HG03442 (cell line): ENCODE measurements at regions not wholly inside any gene's neighbourhood (a gene's known extent, or its start where the extent isn't known, plus 50 kb on each side); places are given as distances from the start of the nearest gene placed in this dataset.

Experiments
- ATAC-seq: cut with Tn5 transposase; IDR thresholded peaks from one replicate; pipeline ENCODE4 v1.9.1; 2021; ENCODE audit warnings: mild to moderate bottlenecking, moderate library complexity; ENCODE audit not compliant: unreplicated experiment

DNA sequence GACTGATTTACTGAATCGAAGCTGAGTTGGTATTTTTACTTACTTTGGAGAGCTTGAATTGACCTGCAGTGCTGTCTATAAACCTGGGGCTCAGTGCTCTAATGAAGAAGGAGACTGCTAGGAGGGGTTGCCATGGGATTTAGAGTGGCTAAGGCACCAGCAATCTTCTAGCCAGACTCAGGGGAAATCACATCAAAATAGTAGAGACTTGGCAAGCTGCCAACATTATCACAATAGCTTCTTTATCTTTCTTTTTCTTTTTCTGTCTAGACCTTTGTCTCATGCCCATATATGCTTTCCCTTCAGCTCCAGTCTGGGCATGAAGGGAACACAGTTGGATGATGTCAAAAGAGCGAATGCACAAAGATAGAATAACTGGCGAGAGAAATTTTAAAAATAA, 301.1 kb upstream of the DPYD start:
- ATAC-seq, result no peak

DNA sequence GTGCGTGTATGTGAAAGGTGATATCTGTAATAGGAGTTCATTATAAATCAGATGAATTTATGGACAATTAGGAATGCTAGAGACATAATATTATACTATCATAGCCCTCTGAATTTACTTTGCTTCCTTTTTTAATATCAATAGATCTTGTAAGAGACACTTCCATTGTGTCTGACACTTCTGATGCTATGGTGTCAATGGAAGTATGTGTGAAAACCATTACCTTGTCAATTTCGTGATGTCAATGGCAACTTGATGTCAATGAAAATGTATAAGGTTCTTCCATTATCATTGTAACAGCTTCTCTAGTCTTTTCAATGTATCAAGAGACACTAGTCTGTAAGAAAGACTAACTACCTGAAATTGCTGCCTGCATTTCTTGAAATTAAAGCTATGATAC, 296.8 kb upstream of the DPYD start:
- no peak for ATAC-seq

DNA sequence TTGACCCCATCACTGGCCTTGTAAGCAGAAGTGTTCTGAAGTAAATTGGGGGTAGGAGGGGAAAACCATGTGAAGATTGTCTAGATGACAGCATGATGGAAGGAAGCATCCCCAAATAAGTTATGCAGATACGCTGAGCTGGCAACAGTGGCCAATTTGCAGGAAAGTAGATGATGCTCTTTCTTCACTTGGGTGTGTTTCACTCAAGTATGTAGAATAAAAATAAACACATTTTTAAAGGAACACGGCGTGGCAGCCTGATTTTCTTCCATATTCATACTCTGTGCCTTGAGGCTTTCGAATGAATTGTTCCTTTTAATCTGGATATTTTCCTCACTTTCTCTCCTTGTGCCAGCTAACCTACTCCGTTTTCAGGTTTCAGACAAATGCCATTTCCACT, 295.5 kb upstream of the DPYD start:
- no peak for ATAC-seq

DNA sequence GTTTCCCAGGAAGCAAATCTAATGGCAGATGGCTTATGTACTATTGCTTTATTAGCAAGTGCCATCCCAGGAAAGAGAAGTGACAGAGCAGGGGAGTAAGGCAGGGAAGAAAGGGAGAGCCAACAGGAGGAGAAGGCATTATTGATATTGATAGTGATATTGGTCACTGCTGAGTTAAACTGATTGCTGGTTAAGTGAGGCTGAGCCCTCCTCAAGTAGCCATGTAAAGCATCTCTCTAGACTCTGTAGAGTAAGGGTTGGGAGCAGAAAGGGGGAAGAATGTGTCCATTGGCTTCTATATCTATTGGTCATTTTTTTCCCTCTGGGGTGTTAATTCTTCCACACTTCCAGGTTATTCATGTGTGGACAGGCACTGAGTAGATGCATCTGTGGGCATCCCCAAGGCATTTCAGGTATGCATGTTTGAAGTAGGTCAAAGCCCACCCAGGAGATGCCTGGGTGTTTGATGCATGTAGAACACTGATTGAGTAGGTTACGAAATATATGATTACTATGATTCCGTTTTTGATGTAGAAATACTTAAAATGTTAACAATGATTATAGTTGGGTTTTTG, 290.5 kb upstream of the DPYD start:
- ATAC-seq, result no peak

DNA sequence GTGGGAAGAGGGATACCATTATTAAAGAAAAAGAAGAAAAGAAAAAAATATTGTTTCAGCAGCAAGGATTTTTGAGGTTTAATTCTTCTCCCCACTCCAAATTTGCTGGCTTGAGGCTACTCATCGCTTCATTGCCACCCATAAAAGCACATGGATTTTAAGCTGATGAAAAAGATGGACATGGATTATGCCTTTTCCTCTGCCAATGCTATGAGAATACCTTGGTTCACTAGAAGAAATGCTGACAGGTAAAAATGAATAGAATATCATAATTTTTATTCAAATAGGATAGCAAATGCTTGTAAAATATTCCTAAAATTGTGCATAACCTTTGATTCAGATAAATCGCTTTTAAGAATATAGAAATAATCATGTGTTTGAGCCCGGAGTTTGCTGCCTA, 289.7 kb upstream of the DPYD start:
- no peak for ATAC-seq

DNA sequence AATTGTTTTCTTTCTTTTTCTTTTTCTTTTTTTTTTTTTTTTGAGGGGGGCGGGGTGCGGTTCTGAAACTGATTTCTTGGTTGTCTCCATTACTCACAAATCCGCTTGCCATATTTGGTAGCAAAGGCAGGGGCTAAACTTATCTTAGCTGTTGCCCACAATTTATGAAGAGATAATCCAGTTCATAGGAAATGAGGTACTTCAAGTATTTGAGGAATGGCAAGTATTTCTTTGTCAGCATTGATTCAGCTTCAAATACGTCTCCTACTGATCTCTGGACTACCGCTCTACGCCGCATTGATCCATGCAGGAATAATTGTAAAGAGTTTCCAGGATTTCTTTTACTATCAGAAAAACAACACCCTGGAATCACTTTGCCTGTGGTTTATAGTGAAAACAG, 289.2 kb upstream of the DPYD start:
- ATAC-seq, result no peak

DNA sequence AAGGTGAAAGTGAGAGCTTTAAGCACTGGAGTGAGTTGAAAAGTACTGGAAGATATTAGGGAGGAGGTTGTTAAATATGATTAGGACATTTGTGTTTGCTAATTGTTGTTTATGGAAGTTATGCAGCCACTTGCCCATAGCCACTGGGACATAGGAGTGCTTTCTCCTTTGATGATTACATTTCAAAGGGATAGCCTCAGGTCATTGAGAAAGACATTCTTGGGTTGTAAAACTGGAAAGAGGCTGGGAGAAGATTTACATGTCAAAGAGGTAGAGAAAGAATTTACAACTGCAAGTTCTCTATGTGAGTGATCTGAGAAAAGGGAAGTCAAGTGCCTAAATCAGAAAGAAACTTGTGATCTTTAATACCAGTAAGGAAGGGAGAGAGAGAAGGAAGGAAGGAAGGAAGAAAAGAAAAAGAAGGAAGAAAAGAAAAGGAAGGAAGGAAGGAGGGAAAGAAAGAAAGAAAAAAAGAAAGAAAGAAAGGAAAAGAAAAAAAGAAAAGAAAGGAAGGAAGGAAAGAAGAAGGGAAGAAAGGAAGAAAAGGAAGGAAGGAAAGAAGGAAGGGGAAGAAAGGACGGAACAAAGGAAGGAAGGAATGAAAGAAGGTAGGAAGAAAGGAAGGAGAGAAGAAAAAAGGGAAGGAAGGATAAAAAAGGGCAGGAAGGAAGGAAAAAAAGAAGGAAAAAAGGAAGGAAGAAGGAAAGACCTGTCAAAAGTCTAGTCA, 284.6 kb upstream of the DPYD start:
- no peak for ATAC-seq

DNA sequence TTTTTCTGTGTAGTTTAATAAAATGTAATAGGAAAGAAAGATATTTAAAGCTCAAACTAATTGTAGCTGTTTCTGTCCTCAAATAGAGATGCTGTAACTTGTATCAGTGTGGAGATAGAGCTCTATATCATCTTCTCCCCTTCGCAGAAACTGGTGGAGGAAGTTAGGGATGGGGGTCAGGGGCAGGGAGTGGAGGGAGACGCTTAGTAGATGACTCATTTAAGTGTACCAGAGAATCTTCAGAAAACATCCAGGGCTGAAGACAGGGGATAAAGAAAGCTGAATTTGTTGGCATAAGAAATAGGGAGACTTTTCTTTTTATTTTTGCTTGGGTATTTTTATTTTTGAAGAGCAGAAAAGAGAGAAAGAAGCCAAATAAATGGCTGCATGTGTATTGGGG, 282.6 kb upstream of the DPYD start:
- ATAC-seq, result no peak

DNA sequence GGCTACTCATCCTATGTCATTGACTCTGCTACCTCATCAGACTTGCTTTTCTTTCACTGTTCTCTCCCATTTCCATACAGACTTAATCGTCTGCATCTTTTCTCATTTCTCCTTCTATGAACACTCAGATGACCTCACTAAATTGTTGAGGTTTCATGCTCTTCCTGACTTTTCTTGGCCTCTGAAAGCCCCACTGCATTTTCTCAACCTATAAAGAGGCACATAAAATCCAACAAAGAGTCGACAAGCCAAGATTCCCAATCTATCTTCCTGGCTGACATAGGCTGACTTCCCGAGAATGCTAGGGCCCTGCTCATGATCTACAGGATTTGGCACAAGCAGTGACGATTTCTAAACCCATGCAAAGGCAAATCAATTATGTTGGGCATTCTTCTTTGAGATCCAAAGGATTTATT, 280.8 kb upstream of the DPYD start:
- no peak for ATAC-seq

DNA sequence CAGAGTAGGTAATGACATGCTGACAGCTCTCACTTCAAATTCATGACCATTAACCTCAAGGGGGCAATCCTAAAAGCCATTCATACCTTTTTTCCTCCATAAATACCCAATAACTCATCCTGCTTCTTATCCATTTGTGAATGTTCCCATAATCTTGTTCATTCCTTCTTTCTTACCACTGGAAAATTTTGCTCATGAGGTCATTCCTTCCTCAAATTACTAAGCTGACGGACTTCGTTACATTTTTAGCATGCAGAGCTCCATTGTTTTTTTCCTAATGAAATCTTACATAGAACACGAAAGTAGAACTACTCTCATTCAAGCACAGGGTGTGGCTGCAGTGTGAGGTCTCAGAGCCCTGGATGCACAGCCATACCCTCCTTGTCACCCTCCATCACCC, 276.5 kb upstream of the DPYD start:
- ATAC-seq, result no peak

DNA sequence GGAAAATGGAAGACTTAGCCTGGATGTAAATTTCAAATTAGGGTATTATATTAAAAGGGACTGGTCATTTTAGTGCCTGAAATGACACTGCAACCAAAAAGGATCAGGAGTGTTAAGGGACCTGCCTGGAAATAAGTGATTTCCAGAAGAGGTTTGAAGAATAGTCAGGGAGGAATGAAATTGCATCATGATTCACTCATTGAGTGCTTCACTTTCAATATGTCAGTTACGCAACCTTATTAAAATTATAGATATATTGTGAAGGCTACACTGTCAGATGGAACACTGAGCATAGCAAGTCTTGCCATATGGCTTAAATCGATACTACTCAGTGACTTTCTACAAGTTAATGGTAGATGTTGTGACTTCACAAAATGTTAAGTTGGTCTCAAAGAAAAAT, 275.2 kb upstream of the DPYD start:
- no peak for ATAC-seq

DNA sequence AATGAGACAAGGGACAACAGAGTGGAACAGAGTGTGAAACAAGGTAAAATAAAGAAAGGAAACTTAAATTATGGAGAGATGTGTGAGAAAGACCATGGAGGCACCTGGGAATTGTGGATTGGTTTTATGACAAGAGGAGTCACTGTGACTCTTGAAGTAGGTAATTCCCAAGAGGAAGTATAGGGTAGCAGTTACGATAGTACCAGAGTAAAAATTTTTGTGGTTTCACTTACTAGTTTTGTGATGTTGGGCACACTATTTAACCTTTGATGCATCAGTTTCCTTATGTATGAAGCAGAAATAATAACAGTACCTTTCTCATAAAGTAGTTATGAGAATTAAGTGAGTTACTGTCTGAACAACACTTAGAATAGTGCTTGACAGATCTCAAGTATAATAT, 267.9 kb upstream of the DPYD start:
- no peak for ATAC-seq

DNA sequence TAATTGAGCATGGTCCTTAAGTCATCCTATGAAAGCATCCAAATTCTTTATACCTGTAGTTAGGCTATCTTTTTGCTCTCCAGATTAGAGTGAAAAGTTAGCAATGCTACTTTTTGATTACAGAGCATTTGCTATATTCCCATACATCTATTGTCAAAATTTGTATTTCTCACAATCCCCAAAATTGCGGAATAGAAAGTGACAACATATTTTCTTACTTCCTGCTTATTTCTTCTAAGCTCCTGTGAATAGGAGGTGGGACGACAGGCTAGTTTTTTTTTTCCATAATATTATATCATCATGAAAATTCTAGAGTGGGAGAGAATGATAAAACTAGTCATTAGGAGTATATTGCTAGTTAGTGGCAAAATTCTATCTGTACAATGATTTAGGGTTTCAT, 264.0 kb upstream of the DPYD start:
- no peak for ATAC-seq

DNA sequence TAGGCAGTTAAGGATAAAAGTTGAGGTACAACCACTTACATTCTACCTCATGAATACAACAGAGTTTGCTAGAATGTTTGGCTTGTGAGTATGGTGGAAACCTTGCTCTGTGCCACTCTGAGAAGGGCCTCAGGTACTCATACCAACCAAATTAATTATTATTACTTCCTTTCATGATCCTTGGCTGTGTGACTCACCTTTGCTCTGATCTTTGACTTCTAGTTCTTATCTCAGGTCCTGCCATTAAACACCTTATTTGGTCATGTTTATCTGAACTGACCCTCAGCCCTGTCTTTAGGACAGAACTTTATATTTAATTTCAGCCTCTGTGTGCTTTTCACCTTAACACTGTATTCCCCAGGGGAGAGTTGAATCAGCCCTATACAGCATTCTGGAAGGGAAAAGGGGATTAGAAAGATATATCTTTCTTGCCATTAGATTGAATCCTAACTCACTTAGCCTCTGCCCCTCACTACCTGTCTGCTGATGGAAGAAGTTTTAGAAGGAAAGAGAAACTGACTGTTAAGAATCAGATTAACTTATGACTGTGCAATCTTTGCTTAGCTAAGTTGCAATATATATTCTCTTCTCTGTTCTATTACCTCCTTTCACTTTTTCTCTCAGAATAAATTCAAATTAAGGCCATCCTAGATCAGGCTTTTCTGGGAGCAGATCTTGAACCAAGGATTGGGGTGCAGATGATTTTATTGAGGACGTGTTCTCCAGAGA, 260.4 kb upstream of the DPYD start:
- ATAC-seq, result no peak

DNA sequence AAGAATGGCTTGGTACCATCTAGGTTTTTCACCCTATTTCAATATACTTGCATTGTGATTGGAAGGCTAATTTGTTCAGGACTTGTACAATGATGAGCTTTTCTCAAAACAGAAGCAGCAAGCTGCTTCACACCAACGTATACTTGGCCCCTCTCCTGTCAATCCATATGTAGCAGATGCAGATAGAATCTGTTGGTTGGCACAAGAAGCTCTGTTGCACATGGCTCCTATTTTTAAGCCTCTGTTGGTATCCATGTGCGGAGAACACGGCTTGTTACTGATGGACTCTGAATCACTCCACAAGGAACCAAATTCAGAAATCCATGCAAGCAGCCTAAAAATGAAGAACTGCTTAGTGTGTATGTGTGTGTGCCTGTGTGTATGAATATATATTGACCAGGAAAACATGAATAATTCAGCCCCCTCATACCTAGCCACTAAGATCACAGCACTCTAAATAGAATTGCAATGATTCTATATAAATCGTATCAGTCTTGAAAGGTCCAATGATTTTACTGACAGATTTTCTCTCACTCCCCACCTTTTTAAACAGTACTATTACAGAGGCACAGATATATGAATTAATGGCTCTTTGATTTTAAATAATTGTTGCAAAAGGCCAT, 258.4 kb upstream of the DPYD start:
- no peak for ATAC-seq

DNA sequence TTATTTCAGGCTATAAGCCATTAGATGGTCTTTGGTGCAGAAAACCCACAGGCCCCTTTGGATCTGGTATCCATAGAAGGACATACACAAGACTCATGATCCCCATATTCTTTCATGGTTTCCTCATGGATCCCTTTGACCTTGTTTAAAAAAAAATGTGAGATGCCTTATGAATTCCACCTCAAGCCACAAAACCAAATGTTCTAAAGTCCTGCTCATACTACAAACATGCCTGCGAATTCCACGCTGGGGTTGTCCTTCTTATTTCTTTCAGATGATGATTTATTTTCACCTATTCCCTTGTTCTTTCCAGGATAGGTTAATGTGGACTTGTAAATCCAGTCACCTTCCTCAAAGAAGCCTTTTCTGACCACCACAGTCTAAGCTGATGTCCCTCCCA, 256.9 kb upstream of the DPYD start:
- no peak for ATAC-seq

DNA sequence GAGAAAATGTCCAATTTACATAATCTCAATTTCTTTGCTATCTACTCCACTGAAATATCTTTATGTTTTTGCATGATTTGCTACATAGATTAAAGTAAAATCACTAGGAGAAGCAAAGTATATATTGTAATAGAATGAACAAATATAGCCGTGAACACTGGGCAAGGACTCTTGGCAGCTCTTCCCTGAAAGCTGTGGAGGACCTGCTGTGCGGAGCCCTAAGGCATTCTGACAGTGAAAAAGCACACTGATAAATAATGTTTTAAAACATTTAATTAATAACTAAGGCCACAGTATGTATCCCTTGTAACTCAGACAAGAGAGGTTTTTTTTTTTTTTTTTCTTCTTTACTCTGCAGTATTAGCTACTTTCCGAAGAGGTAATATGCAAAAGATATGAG, 256.1 kb upstream of the DPYD start:
- no peak for ATAC-seq

DNA sequence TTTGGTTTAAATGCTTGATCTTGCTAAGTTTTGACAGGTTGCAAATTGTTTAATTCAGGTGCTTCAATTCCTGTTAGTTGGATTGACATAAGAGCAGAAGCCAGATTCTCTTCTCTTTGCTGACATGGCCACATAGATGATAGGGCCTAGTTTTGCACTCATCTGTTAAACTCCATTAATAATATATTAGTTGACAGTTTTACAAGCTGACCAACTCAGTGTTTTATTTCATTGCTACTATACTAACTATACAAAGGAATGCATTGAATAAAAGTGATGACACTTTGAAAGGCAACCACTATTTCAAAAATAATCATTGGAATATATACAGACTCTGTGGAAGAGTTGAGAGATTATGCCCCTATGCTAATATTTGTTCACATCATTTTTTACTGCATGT, 255.6 kb upstream of the DPYD start:
- ATAC-seq, result no peak

DNA sequence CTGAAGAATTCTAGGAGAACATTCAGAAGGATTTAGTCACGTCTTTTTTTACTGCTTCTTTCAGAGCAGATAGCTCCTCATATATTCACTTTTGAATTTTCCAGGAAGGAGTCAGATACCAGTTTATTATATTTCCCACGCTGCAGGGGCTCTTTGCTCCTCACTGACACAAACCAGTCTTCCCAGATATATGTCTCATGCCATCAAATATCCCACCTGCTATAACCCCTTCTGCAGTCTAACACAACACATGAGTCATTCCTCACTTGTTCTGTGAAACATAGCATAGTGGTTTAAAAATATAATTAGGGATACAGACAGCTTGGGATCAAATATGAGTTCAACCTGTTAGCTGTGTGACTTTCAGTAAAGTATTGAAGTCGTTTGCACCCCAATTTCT, 251.7 kb upstream of the DPYD start:
- ATAC-seq, result no peak

DNA sequence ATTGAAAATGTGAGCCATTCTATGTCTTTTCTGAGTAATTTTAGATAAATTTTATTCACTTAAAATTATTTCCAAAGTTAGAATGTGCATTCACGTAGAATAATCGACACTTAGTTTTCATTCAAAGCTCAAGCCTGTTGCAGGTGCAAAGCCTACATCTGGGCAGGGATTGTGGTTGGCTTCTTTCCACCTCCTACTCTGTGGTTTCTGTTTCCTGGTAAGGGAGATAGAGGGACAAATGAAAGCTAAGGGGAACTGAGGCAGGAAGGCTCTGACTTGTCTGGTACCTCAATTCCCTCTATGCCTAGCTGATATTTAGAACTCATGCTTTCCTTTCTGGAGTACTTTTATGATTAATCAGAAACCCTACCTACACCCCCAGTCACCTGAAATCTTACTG, 251.2 kb upstream of the DPYD start:
- ATAC-seq, result no peak

DNA sequence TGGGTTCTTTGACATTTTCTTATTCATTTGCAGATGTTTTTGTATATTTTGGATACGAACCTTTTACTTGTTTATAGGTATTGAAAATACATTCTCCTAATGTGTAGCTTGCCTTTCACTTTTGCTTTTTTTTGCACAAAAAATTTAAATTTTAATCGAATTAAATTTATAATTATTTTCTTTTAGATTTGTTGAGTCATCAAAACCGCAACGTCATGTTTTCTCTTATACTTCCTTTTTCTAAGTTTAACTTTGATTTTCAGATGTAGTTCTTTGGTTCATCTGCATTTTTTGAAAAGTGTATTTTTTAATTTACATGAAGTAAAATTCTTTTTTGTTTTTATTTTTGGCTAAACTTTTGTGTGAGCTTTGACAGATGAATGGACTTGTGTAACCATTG, 243.7 kb upstream of the DPYD start:
- no peak for ATAC-seq
